ENCODE measurements at regions not wholly inside any gene's neighbourhood (a gene's known extent, or its start where the extent isn't known, plus 50 kb on each side); places are given as distances from the start of the nearest gene placed in this dataset.

DNA sequence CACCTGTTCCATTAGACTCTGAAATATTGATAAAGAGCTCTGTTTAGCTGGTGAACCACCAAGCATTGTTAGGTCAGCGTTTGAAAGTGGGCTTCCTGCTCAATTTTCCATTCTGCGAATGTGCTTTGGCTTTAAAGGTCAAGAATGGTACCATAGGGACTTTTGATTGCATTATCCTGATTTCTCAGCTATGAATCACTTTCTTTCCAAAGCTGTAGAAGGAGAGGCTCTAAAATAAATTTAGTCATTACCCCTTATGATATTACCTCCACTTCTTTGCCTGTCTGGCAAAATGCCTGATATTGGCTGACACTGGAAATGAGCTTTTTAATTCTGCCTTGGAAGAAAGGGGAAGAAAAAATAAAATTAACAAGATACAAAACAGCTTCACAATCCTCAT, 237.2 kb upstream of the CTNND2 start (continued):
- no peak for TF ChIP-seq BRCA1 (IDR thresholded peaks at IDR 0.05; ENCODE audit: low read depth, low read length)
- TF ChIP-seq TAF7 (optimal IDR thresholded peaks at IDR 0.05; ENCODE audit: borderline replicate concordance, low read depth, low read length), result no peak
- no peak for TF ChIP-seq RXRA (IDR thresholded peaks at IDR 0.05; ENCODE audit: insufficient read depth, low read depth, low read length)
- no peak for TF ChIP-seq CTBP2 (IDR thresholded peaks at IDR 0.05; ENCODE audit: borderline replicate concordance, insufficient read depth, insufficient read length, low read length)
- no peak for TF ChIP-seq RBBP5 (IDR thresholded peaks at IDR 0.05; ENCODE audit: borderline replicate concordance, low read depth, low read length)
- no peak for TF ChIP-seq ASH2L (IDR thresholded peaks at IDR 0.05; ENCODE audit: low read length)

Measured in H1 (cell line).